ENCODE measurements at regions not wholly inside any gene's neighbourhood (a gene's known extent, or its start where the extent isn't known, plus 50 kb on each side); places are given as distances from the start of the nearest gene placed in this dataset.

- Mint-ChIP-seq H3K4me1 (no peaks in the 10 kb centered on the region), H3K36me3 (ENCODE audit: low read depth) (no peaks in the 10 kb centered on the region), H3K27me3 (peaks cover 18% of the 10 kb centered on the region), H3K4me3 (no peak overlapping the region), H3K27ac (no peak overlapping the region)
- H3K9me3 ChIP-seq (ENCODE audit: control insufficient read depth, low read length, poor library complexity, severe bottlenecking), result no peaks in the 10 kb centered on the region
- DNase-seq (no peak), ATAC-seq (no peak)
Measured at GRCh38 chr13:52944697-52945096, 83.9 kb upstream of the OLFM4 start.

GRCh38 chr13:52938065-52938464 lies 89.6 kb upstream of the PCDH8 start:
- Mint-ChIP-seq H3K36me3 (ENCODE audit: low read depth) (no peaks in the 10 kb centered on the region), H3K27ac (no peak overlapping the region), H3K4me3 (no peak overlapping the region), H3K4me1 (no peaks in the 10 kb centered on the region), H3K27me3 (peaks cover 21% of the 10 kb centered on the region)
- ATAC-seq, result no peak
- DNase-seq, result no peak
- H3K9me3 ChIP-seq (ENCODE audit: control insufficient read depth, low read length, poor library complexity, severe bottlenecking), result no peaks in the 10 kb centered on the region

GRCh38 chr13:52936806-52937205 lies 88.4 kb upstream of the PCDH8 start:
- no peak for DNase-seq
- ATAC-seq, result no peak
- Mint-ChIP-seq H3K27me3 (peaks cover 27% of the 10 kb centered on the region), H3K4me3 (no peak overlapping the region), H3K27ac (no peak overlapping the region), H3K4me1 (no peaks in the 10 kb centered on the region), H3K36me3 (ENCODE audit: low read depth) (no peaks in the 10 kb centered on the region)
- H3K9me3 ChIP-seq (ENCODE audit: control insufficient read depth, low read length, poor library complexity, severe bottlenecking), result no peaks in the 10 kb centered on the region

- Mint-ChIP-seq H3K4me1 (no peaks in the 10 kb centered on the region), H3K4me3 (no peak overlapping the region), H3K36me3 (ENCODE audit: low read depth) (no peaks in the 10 kb centered on the region), H3K27me3 (peaks cover 40% of the 10 kb centered on the region), H3K27ac (no peak overlapping the region)
- DNase-seq, result no peak
- H3K9me3 ChIP-seq (ENCODE audit: control insufficient read depth, low read length, poor library complexity, severe bottlenecking), result no peaks in the 10 kb centered on the region
- ATAC-seq, result no peak
Measured at GRCh38 chr13:52934258-52934657, 85.8 kb upstream of the PCDH8 start.

GRCh38 chr13:52933547-52934210 lies 85.2 kb upstream of the PCDH8 start:
- H3K36me3 Mint-ChIP-seq (ENCODE audit: low read depth), result no peaks in the 10 kb centered on the region
- ATAC-seq (no peak), DNase-seq (no peak)
- H3K27ac Mint-ChIP-seq, result no peak overlapping the region
- no peaks in the 10 kb centered on the region for H3K9me3 ChIP-seq (ENCODE audit: control insufficient read depth, low read length, poor library complexity, severe bottlenecking)
- H3K27me3 Mint-ChIP-seq, result peaks cover 40% of the 10 kb centered on the region
- H3K4me3 Mint-ChIP-seq, result no peak overlapping the region
- no peaks in the 10 kb centered on the region for H3K4me1 Mint-ChIP-seq

- Mint-ChIP-seq H3K36me3 (ENCODE audit: low read depth) (no peaks in the 10 kb centered on the region), H3K4me1 (no peaks in the 10 kb centered on the region), H3K4me3 (no peak overlapping the region), H3K27ac (no peak overlapping the region), H3K27me3 (peaks cover 44% of the 10 kb centered on the region)
- ATAC-seq, result no peak
- no peak for DNase-seq
- no peaks in the 10 kb centered on the region for H3K9me3 ChIP-seq (ENCODE audit: control insufficient read depth, low read length, poor library complexity, severe bottlenecking)
Measured at GRCh38 chr13:52933099-52933498, 84.7 kb upstream of the PCDH8 start.

GRCh38 chr13:52932649-52933048 lies 84.2 kb upstream of the PCDH8 start:
- no peak overlapping the region for H3K27ac Mint-ChIP-seq
- no peak overlapping the region for H3K4me3 Mint-ChIP-seq
- DNase-seq, result no peak
- no peaks in the 10 kb centered on the region for H3K4me1 Mint-ChIP-seq
- H3K27me3 Mint-ChIP-seq, result peaks cover 42% of the 10 kb centered on the region
- H3K36me3 Mint-ChIP-seq (ENCODE audit: low read depth), result no peaks in the 10 kb centered on the region
- no peaks in the 10 kb centered on the region for H3K9me3 ChIP-seq (ENCODE audit: control insufficient read depth, low read length, poor library complexity, severe bottlenecking)
- no peak for ATAC-seq

- DNase-seq, result no peak
- Mint-ChIP-seq H3K36me3 (ENCODE audit: low read depth) (no peaks in the 10 kb centered on the region), H3K4me1 (no peaks in the 10 kb centered on the region), H3K4me3 (no peak overlapping the region), H3K27me3 (peaks cover 33% of the 10 kb centered on the region), H3K27ac (no peak overlapping the region)
- H3K9me3 ChIP-seq (ENCODE audit: control insufficient read depth, low read length, poor library complexity, severe bottlenecking), result no peaks in the 10 kb centered on the region
- ATAC-seq, result no peak
Measured at GRCh38 chr13:52931539-52932431, 83.3 kb upstream of the PCDH8 start.

GRCh38 chr13:52931131-52931530 lies 82.7 kb upstream of the PCDH8 start:
- no peaks in the 10 kb centered on the region for H3K4me1 Mint-ChIP-seq
- peaks cover 38% of the 10 kb centered on the region for H3K27me3 Mint-ChIP-seq
- H3K36me3 Mint-ChIP-seq (ENCODE audit: low read depth), result no peaks in the 10 kb centered on the region
- no peak for ATAC-seq
- no peak overlapping the region for H3K4me3 Mint-ChIP-seq
- no peaks in the 10 kb centered on the region for H3K9me3 ChIP-seq (ENCODE audit: control insufficient read depth, low read length, poor library complexity, severe bottlenecking)
- H3K27ac Mint-ChIP-seq, result no peak overlapping the region
- DNase-seq, result no peak

- H3K9me3 ChIP-seq (ENCODE audit: control insufficient read depth, low read length, poor library complexity, severe bottlenecking), result no peaks in the 10 kb centered on the region
- no peak overlapping the region for H3K4me3 Mint-ChIP-seq
- no peaks in the 10 kb centered on the region for H3K36me3 Mint-ChIP-seq (ENCODE audit: low read depth)
- H3K27me3 Mint-ChIP-seq, result peaks cover 40% of the 10 kb centered on the region
- ATAC-seq (no peak), DNase-seq (no peak)
- H3K4me1 Mint-ChIP-seq, result no peaks in the 10 kb centered on the region
- H3K27ac Mint-ChIP-seq, result no peak overlapping the region
Measured at GRCh38 chr13:52929846-52930245, 81.4 kb upstream of the PCDH8 start.

GRCh38 chr13:52926971-52927370 lies 78.5 kb upstream of the PCDH8 start:
- Mint-ChIP-seq H3K27ac (no peak overlapping the region), H3K27me3 (peaks cover 52% of the 10 kb centered on the region), H3K36me3 (ENCODE audit: low read depth) (no peaks in the 10 kb centered on the region), H3K4me1 (peaks cover 3% of the 10 kb centered on the region), H3K4me3 (no peak overlapping the region)
- DNase-seq (no peak), ATAC-seq (no peak)
- H3K9me3 ChIP-seq (ENCODE audit: control insufficient read depth, low read length, poor library complexity, severe bottlenecking), result no peaks in the 10 kb centered on the region

- H3K9me3 ChIP-seq (ENCODE audit: control insufficient read depth, low read length, poor library complexity, severe bottlenecking), result no peaks in the 10 kb centered on the region
Measured at GRCh38 chr13:52925775-52926285, 77.4 kb upstream of the PCDH8 start.

GRCh38 chr13:52925251-52925650 lies 76.8 kb upstream of the PCDH8 start:
- no peak overlapping the region for H3K4me3 Mint-ChIP-seq
- H3K36me3 Mint-ChIP-seq (ENCODE audit: low read depth), result no peaks in the 10 kb centered on the region
- H3K4me1 Mint-ChIP-seq, result peaks cover 3% of the 10 kb centered on the region
- no peak for ATAC-seq
- no peak overlapping the region for H3K27ac Mint-ChIP-seq
- DNase-seq, result no peak
- H3K27me3 Mint-ChIP-seq, result peaks cover 50% of the 10 kb centered on the region
- H3K9me3 ChIP-seq (ENCODE audit: control insufficient read depth, low read length, poor library complexity, severe bottlenecking), result no peaks in the 10 kb centered on the region

More at GRCh38 chr13:52925775-52926285, 77.4 kb upstream of the PCDH8 start:
- Mint-ChIP-seq H3K27ac (no peak overlapping the region), H3K27me3 (peaks cover 51% of the 10 kb centered on the region), H3K4me1 (peaks cover 3% of the 10 kb centered on the region), H3K4me3 (no peak overlapping the region), H3K36me3 (ENCODE audit: low read depth) (no peaks in the 10 kb centered on the region)
- ATAC-seq, result no peak
- DNase-seq, result no peak

All from T-helper 17 cell (primary cell).